ENCODE measurements at regions not wholly inside any gene's neighbourhood (a gene's known extent, or its start where the extent isn't known, plus 50 kb on each side); places are given as distances from the start of the nearest gene placed in this dataset.
"Not testable (repeated sequence)": the region's sequence is repeated elsewhere in the genome, so short reads cannot be mapped to it uniquely, and the experiment has no call there.

DNA sequence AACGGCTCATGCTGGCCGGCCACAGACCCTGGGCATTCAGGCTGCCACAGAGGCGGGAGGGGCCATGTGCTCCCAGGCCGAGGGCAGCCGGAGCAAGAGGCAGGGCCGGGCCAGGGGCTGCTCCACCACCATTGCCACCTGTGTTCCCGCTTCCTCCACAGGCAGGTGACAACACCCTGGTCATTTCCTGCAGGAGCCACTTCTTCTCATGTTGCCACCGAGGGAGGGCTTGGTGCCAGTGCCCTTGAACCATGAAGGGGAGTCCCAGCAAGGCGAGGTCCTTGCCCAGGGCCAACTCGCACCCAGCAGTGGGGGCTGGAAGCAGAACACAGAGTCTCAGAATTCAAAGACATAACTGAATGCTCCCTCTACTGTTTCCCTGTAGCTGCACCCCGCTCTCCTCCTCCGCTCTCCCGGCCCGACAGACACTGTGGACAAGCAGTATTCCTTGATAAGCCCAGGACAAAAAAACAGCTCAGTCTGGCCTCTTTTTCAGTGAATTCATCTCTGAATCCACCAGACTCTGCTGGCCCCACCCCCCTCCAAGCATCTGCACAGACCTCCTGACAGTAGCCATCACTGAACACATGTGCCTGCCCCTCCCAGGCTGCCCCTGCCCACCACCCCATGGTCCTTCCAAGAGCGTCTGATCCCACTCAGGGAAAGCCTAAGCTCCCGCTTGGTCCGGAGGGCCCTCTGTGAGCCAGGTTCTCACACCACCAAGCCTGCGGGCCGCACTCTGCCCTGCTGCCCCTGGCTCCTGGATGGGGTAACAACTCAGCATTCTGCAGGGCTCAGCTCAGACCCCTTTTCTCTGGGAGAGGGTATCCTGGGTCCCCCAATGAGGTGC lies 1074.9 kb downstream of the RPIA start:
- TF ChIP-seq CTCF (IDR thresholded peaks at IDR 0.05); POLR2AphosphoS5 (IDR thresholded peaks at IDR 0.05; ENCODE audit: low read depth, low read length); REST (IDR thresholded peaks at IDR 0.05; ENCODE audit: insufficient read depth in 1 of 2, low read depth in 2 of 2, low read length in 1 of 2); SIN3A (IDR thresholded peaks at IDR 0.05; ENCODE audit: borderline replicate concordance, insufficient read depth, low read depth, low read length); TCF7L2 (IDR thresholded peaks at IDR 0.05; ENCODE audit: low read depth, low read length): not testable (repeated sequence)

Data from Panc1 (cell line).